WTC11 (cell line): ENCODE measurements at regions not wholly inside any gene's neighbourhood (a gene's known extent, or its start where the extent isn't known, plus 50 kb on each side); places are given as distances from the start of the nearest gene placed in this dataset.

ENCODE experiments used
- ATAC-seq: fragments of 200-7000 bp; cut with Tn5 transposase; 2 replicates; pipeline ENCODE4 v1.10.0; 2021; ENCODE audit warnings: mild to moderate bottlenecking, moderate library complexity
- CTCF ChIA-PET: fragments of 300-600 bp; sonication (Branson Sonifier 250); formaldehyde crosslinking; loops from one replicate; lab custom pipeline; 2021; ENCODE audit warnings: antibody characterized with exemption; lab: Charles Lee
- POLR2A ChIA-PET: fragments of 350-600 bp; sonication (Branson Sonifier 250); formaldehyde crosslinking; loops from one replicate; lab custom pipeline; 2021; ENCODE audit warnings: antibody characterized with exemption; lab: Charles Lee
- DNase-seq: peaks from one replicate; pipeline ENCODE4 v3.0.0; 2021; ENCODE audit warnings: low spot score
- H3K27ac Mint-ChIP-seq: 2 replicates; pipeline ENCODE4 v1.8.0; 2021; ENCODE audit warnings: mixed read lengths
- H3K27me3 Mint-ChIP-seq: 2 replicates; pipeline ENCODE4 v1.8.0; 2021; ENCODE audit warnings: low read depth, mild to moderate bottlenecking, moderate library complexity, mixed read lengths
- H3K36me3 Mint-ChIP-seq: 2 replicates; pipeline ENCODE4 v1.8.0; 2021; ENCODE audit warnings: mixed read lengths
- H3K4me1 Mint-ChIP-seq: 2 replicates; pipeline ENCODE4 v1.8.0; 2022; ENCODE audit warnings: mixed read lengths
- H3K4me3 Mint-ChIP-seq: 2 replicates; pipeline ENCODE4 v1.8.0; 2021; ENCODE audit warnings: mild to moderate bottlenecking, moderate library complexity, mixed read lengths
- H3K9me3 Mint-ChIP-seq: 2 replicates; pipeline ENCODE4 v1.8.0; 2021; ENCODE audit warnings: mixed read lengths
- CBFB ChIP-seq: sonication (generic); formaldehyde crosslinking; IDR thresholded peaks from 2 replicates; pipeline ENCODE4 v1.8.1; 2022; ENCODE audit warnings: mild to moderate bottlenecking, low read depth, missing genetic modification reagents
- CREB1 ChIP-seq: sonication (generic); formaldehyde crosslinking; IDR thresholded peaks from 2 replicates; pipeline ENCODE4 v1.8.0; 2023; ENCODE audit warnings: mild to moderate bottlenecking, missing genetic modification reagents
- ELF4 ChIP-seq: sonication (generic); formaldehyde crosslinking; IDR thresholded peaks from 2 replicates; pipeline ENCODE4 v1.8.1; 2022; ENCODE audit warnings: low read depth, mild to moderate bottlenecking, moderate library complexity, missing genetic modification reagents
- ERG ChIP-seq: fragments of 250-450 bp; sonication (Bioruptor Pico); IDR thresholded peaks from 2 replicates; pipeline ENCODE4 v1.8.0; 2021; ENCODE audit warnings: mild to moderate bottlenecking
- ESRRA ChIP-seq: sonication (generic); formaldehyde crosslinking; IDR thresholded peaks from 2 replicates; pipeline ENCODE4 v1.8.1; 2022; ENCODE audit warnings: mild to moderate bottlenecking, missing genetic modification reagents, borderline replicate concordance
- FOXP4 ChIP-seq: sonication (generic); formaldehyde crosslinking; IDR thresholded peaks from 2 replicates; pipeline ENCODE4 v1.8.0; 2022; ENCODE audit warnings: mild to moderate bottlenecking, missing genetic modification reagents
- IRF1 ChIP-seq: sonication (generic); formaldehyde crosslinking; IDR thresholded peaks from 2 replicates; pipeline ENCODE4 v1.8.0; 2023; ENCODE audit warnings: missing genetic modification reagents
- JAZF1 ChIP-seq: fragments of 250-450 bp; sonication (Bioruptor Pico); IDR thresholded peaks from 2 replicates; pipeline ENCODE4 v1.9.0; 2021; ENCODE audit warnings: moderate library complexity, mild to moderate bottlenecking, inconsistent platforms
- NFYB ChIP-seq: sonication (generic); formaldehyde crosslinking; conservative IDR thresholded peaks from 2 replicates; pipeline ENCODE4 v1.8.0; 2022; ENCODE audit warnings: low read depth, missing genetic modification reagents
- NR3C1 ChIP-seq: sonication (generic); formaldehyde crosslinking; conservative IDR thresholded peaks from 2 replicates; pipeline ENCODE4 v1.8.1; 2023; ENCODE audit warnings: low read depth, mild to moderate bottlenecking, missing genetic modification reagents
- OVOL2 ChIP-seq: fragments of 250-450 bp; sonication (Bioruptor Pico); IDR thresholded peaks from 2 replicates; pipeline ENCODE4 v1.9.0; 2021; ENCODE audit warnings: mild to moderate bottlenecking, borderline replicate concordance
- TP53 ChIP-seq: sonication (generic); formaldehyde crosslinking; IDR thresholded peaks from 2 replicates; pipeline ENCODE4 v1.8.1; 2023; ENCODE audit warnings: mild to moderate bottlenecking, missing genetic modification reagents
- ZNF416 ChIP-seq: fragments of 250-450 bp; sonication (Bioruptor Pico); IDR thresholded peaks from 2 replicates; pipeline ENCODE4 v1.9.0; 2021; ENCODE audit warnings: mild to moderate bottlenecking, inconsistent platforms
- TF ChIP-seq, protein P1 (sequence below): sonication (generic); formaldehyde crosslinking; IDR thresholded peaks from 2 replicates; pipeline ENCODE4 v1.8.1; 2022; ENCODE audit warnings: missing genetic modification reagents, borderline replicate concordance
- TF ChIP-seq, protein P2 (sequence below): fragments of 250-450 bp; sonication (Bioruptor Pico); IDR thresholded peaks from 2 replicates; pipeline ENCODE4 v1.9.0; 2021; ENCODE audit warnings: moderate library complexity, mild to moderate bottlenecking, inconsistent platforms, borderline replicate concordance
- TF ChIP-seq, protein P3 (sequence below): fragments of 250-450 bp; sonication (Bioruptor Pico); IDR thresholded peaks from 2 replicates; pipeline ENCODE4 v2.1.2; 2022; ENCODE audit warnings: mild to moderate bottlenecking, moderate library complexity

DNA sequence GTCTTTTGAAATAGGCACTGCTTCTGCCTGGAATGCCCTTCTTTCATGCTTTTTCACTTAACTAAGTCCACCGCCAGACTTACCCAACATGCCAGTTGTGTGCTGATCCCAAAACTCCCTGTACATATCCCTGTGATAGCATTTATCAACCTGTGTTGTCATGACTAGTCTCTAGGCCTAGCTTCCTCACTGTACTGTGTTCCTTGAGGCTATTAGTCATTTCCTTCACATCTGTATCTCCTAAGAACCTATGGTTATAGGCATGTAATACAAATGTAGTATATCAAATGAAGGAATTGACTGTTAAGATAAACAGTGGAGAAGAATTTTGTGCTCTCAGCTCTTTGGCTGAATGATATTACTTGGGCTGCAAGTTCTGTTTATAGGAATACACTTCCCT is 184.3 kb downstream of the CYRIA start:
- TF ChIP-seq ESRRA (CRISPR knock-in tag) (no peak), TP53 (no peak), ZNF416 (CRISPR knock-in tag) (no peak), NFYB (CRISPR knock-in tag) (no peak)
- TF ChIP-seq, all 79 proteins: peak for 0
- Mint-ChIP-seq H3K9me3 (no peaks in the 10 kb centered on the region), H3K27ac (no peak overlapping the region), H3K27me3 (peaks cover 19% of the 10 kb centered on the region), H3K4me3 (no peak overlapping the region), H3K36me3 (no peaks in the 10 kb centered on the region), H3K4me1 (0 out of 2 replicates have a peak, but pooled peaks cover 5% of the 10 kb centered on the region)
- ChIA-PET CTCF (no interaction called here), POLR2A (no interaction called here)
- ATAC-seq: no peak
- DNase-seq: no peak

GRCh38 chr2:16479721-16480120 is 185.9 kb downstream of the CYRIA start:
- CTCF ChIA-PET: no interaction called here

GRCh38 chr2:16478434-16479210 is 187.0 kb downstream of the CYRIA start:
- ATAC-seq: no peak
- DNase-seq: no peak
- Mint-ChIP-seq H3K27me3 (peaks cover 19% of the 10 kb centered on the region), H3K9me3 (no peaks in the 10 kb centered on the region), H3K27ac (no peak overlapping the region), H3K4me3 (no peak overlapping the region), H3K36me3 (no peaks in the 10 kb centered on the region), H3K4me1 (0 out of 2 replicates have a peak, but pooled peaks cover 5% of the 10 kb centered on the region)
- ChIA-PET POLR2A (no interaction called here), CTCF (no interaction called here)
- TF ChIP-seq, protein P1, sequence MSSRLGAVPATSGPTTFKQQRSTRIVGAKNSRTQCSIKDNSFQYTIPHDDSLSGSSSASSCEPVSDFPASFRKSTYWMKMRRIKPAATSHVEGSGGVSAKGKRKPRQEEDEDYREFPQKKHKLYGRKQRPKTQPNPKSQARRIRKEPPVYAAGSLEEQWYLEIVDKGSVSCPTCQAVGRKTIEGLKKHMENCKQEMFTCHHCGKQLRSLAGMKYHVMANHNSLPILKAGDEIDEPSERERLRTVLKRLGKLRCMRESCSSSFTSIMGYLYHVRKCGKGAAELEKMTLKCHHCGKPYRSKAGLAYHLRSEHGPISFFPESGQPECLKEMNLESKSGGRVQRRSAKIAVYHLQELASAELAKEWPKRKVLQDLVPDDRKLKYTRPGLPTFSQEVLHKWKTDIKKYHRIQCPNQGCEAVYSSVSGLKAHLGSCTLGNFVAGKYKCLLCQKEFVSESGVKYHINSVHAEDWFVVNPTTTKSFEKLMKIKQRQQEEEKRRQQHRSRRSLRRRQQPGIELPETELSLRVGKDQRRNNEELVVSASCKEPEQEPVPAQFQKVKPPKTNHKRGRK: no peak
- TF ChIP-seq CREB1 (no peak), NR3C1 (CRISPR knock-in tag) (no peak), FOXP4 (CRISPR knock-in tag) (no peak)
- TF ChIP-seq, protein P2, sequence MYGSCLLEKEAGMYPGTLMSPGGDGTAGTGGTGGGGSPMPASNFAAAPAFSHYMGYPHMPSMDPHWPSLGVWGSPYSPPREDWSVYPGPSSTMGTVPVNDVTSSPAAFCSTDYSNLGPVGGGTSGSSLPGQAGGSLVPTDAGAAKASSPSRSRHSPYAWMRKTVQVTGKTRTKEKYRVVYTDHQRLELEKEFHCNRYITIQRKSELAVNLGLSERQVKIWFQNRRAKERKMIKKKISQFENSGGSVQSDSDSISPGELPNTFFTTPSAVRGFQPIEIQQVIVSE (CRISPR knock-in tag): no peak

More at GRCh38 chr2:16479721-16480120, 185.9 kb downstream of the CYRIA start:
- ATAC-seq (no peak), DNase-seq (no peak)
- Mint-ChIP-seq H3K27ac (no peak overlapping the region), H3K4me3 (no peak overlapping the region), H3K36me3 (no peaks in the 10 kb centered on the region), H3K4me1 (0 out of 2 replicates have a peak, but pooled peaks cover 5% of the 10 kb centered on the region), H3K9me3 (no peaks in the 10 kb centered on the region), H3K27me3 (peaks cover 19% of the 10 kb centered on the region)
- POLR2A ChIA-PET: no interaction called here
- no peak for TF ChIP-seq ELF4 (CRISPR knock-in tag)
- TF ChIP-seq, protein P3, sequence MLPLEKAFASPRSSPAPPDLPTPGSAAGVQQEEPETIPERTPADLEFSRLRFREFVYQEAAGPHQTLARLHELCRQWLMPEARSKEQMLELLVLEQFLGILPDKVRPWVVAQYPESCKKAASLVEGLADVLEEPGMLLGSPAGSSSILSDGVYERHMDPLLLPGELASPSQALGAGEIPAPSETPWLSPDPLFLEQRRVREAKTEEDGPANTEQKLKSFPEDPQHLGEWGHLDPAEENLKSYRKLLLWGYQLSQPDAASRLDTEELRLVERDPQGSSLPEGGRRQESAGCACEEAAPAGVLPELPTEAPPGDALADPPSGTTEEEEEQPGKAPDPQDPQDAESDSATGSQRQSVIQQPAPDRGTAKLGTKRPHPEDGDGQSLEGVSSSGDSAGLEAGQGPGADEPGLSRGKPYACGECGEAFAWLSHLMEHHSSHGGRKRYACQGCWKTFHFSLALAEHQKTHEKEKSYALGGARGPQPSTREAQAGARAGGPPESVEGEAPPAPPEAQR (CRISPR knock-in tag): no peak
- TF ChIP-seq IRF1 (CRISPR knock-in tag): no peak
- TF ChIP-seq CBFB (CRISPR knock-in tag): no peak
- no peak for TF ChIP-seq FOXP4 (CRISPR knock-in tag)
- TF ChIP-seq JAZF1 (CRISPR knock-in tag): no peak
- no peak for TF ChIP-seq OVOL2 (CRISPR knock-in tag)
- TF ChIP-seq ERG: no peak
